ENCODE measurements at regions not wholly inside any gene's neighbourhood (a gene's known extent, or its start where the extent isn't known, plus 50 kb on each side); places are given as distances from the start of the nearest gene placed in this dataset.

DNA sequence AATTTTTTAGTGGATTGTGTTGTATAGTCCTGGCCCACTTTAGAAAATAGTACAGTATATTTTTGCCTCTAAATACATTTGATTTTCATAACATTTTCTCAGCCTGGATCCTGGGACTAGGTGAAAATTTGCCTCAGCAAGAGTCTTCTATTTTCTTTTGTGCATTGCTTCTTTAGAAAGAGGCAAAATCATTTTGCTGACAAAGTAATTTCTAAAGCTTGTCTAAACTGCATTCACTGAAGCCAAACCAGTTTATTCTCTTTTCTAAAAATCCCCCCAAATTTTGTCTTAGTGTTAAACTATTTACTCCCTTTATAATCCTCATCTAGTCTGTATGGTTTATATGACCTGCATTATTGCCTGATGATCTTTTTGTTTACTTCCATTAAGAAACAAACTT is 326.3 kb downstream of the C4orf33 start:
- H3K4me3 ChIP-seq: no peak overlapping the region
- TF ChIP-seq, protein P1, sequence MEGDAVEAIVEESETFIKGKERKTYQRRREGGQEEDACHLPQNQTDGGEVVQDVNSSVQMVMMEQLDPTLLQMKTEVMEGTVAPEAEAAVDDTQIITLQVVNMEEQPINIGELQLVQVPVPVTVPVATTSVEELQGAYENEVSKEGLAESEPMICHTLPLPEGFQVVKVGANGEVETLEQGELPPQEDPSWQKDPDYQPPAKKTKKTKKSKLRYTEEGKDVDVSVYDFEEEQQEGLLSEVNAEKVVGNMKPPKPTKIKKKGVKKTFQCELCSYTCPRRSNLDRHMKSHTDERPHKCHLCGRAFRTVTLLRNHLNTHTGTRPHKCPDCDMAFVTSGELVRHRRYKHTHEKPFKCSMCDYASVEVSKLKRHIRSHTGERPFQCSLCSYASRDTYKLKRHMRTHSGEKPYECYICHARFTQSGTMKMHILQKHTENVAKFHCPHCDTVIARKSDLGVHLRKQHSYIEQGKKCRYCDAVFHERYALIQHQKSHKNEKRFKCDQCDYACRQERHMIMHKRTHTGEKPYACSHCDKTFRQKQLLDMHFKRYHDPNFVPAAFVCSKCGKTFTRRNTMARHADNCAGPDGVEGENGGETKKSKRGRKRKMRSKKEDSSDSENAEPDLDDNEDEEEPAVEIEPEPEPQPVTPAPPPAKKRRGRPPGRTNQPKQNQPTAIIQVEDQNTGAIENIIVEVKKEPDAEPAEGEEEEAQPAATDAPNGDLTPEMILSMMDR (IDR thresholded peaks at IDR 0.05): no peak
- no peak overlapping the region for H3K27ac ChIP-seq
- no peaks in the 10 kb centered on the region for H3K36me3 ChIP-seq
- no peak for DNase-seq
- ATAC-seq: no peak
- intact Hi-C loops (cut with DNase I): no loop called here
- H3K27me3 ChIP-seq: no peaks in the 10 kb centered on the region
- no peaks in the 10 kb centered on the region for H3K4me1 ChIP-seq
- H3K9me3 ChIP-seq: no peaks in the 10 kb centered on the region

DNA sequence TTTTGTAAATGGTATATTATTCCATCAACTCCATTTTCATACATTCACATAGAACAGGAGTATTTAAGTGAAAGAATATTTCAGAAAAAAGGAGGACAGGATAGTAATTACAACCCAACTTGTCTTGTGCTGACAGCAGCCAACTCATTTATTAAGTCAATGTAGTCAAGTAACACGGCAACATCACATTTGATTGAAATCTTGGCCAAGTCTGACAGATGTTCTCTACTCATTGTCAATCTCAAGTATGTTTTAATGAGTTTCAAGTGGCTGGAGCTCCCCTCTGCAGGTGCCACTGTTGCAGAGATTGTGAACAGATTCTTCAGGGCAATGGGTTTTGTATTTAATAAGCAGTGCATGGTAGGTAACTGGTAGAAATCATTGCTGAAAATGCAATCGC is 332.5 kb downstream of the C4orf33 start:
- TF ChIP-seq POLR2A (IDR thresholded peaks at IDR 0.05): no peak
- TF ChIP-seq, protein P1 (IDR thresholded peaks at IDR 0.05): no peak
- intact Hi-C loops (cut with DNase I): no loop called here
- ATAC-seq: no peak
- 67% methylated on average over 2 of the region's 2 CpGs for WGBS (ENCODE audit: insufficient coverage, low coverage, low lambda C conversion rate, missing lambda C conversion rate)
- H3K27ac ChIP-seq: no peak overlapping the region
- H3K4me1 ChIP-seq: no peaks in the 10 kb centered on the region
- H3K36me3 ChIP-seq: no peaks in the 10 kb centered on the region
- H3K27me3 ChIP-seq: no peaks in the 10 kb centered on the region
- no peak overlapping the region for H3K4me3 ChIP-seq
- no peak for DNase-seq
- no peaks in the 10 kb centered on the region for H3K9me3 ChIP-seq

DNA sequence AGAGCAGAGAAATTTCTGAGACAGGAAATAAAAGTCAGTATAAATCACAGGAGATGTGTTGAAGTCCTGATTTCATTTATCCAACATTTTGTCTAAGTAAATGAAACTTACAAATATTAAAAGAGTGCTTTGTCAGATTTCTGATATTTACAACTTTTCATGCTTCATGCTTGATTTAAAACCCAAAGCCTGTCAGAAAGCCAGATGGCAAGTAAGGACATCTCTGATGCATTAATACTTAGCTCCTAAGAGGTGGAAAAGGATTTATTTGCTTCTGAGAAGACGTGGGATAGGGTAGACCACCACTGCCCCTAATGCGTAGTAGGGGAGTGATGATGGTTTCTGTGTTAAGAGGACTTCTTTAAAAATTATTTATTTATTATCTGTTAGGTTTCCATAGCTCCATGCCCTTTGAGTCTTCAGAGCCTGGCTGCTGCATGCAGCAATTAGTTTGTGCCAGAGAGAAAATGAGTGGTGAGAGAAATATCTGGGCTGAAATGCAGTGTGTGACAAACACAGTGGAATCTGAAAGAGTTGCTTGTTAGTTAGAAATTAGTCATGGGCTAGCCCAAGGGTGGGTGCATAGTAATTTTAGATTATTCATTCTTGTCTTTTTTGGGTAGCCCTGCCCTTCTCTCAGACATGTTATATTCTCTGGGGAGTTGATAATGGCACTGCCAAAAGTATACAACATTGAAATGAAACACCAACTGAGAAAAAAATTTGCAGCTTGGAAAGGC is 333.8 kb downstream of the C4orf33 start:
- no peak for ATAC-seq
- no peak for DNase-seq
- H3K27me3 ChIP-seq: no peaks in the 10 kb centered on the region
- no peak overlapping the region for H3K4me3 ChIP-seq
- H3K9me3 ChIP-seq: no peaks in the 10 kb centered on the region
- H3K4me1 ChIP-seq: no peaks in the 10 kb centered on the region
- H3K27ac ChIP-seq: no peak overlapping the region
- no peaks in the 10 kb centered on the region for H3K36me3 ChIP-seq
- WGBS (ENCODE audit: insufficient coverage, low coverage, low lambda C conversion rate, missing lambda C conversion rate): 41% methylated on average over 2 of the region's 2 CpGs
- TF ChIP-seq POLR2A (IDR thresholded peaks at IDR 0.05): no peak
- TF ChIP-seq, protein P1 (IDR thresholded peaks at IDR 0.05): no peak
- intact Hi-C loops (cut with DNase I): no loop called here

DNA sequence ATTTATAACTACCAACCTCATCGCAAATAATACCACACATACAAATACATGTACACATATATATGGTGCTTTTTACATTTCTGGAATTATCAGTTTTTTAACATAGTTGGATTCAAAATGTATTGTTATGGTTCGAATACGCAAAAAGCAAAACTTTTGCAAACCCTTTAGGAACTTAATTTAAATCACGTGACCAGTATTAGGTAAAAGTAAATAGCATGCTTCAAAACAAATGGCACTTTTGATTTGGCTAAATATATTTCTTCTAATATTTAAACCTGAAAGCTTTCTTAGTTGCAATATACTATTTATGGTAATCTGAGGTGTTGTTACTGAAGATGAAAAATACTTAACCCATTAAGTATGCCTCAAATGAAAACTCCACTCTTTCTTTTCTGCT is 341.4 kb downstream of the C4orf33 start:
- Histone ChIP-seq H3K27me3 (no peaks in the 10 kb centered on the region), H3K27ac (no peak overlapping the region), H3K36me3 (no peaks in the 10 kb centered on the region), H3K4me1 (no peaks in the 10 kb centered on the region), H3K4me3 (no peak overlapping the region), H3K9me3 (no peaks in the 10 kb centered on the region)
- 70% methylated on average over 4 of the region's 4 CpGs for WGBS (ENCODE audit: insufficient coverage, low coverage, low lambda C conversion rate, missing lambda C conversion rate)
- no peak for ATAC-seq
- DNase-seq: no peak
- TF ChIP-seq, protein P1 (IDR thresholded peaks at IDR 0.05): no peak
- TF ChIP-seq POLR2A (IDR thresholded peaks at IDR 0.05): no peak
- intact Hi-C loops (cut with DNase I): no loop called here

Data from right lobe of liver (tissue), 6 donors.